Calu3 (cell line): ENCODE measurements at regions not wholly inside any gene's neighbourhood (a gene's known extent, or its start where the extent isn't known, plus 50 kb on each side); places are given as distances from the start of the nearest gene placed in this dataset.

Source experiments
- BruUV-seq: library from RNA; stranded (reverse); fragments of 400-500 nt; replicated peaks from 2 replicates; lab custom pipeline; 2021; lab: Mats Ljungman, UMichigan
- CTCF ChIA-PET: fragments of 300-600 bp; sonication (Branson Sonifier 250); formaldehyde crosslinking; loops from one replicate; lab custom pipeline; 2022; ENCODE audit warnings: antibody characterized with exemption; lab: Charles Lee
- DNase-seq: peaks from one replicate; pipeline ENCODE4 v3.0.0; 2022
- H3K27ac Mint-ChIP-seq: one replicate; pipeline ENCODE4 v1.8.0; 2022; ENCODE audit warnings: mixed read lengths; ENCODE audit not compliant: unreplicated experiment
- H3K27me3 Mint-ChIP-seq: one replicate; pipeline ENCODE4 v1.8.0; 2022; ENCODE audit warnings: mixed read lengths; ENCODE audit not compliant: unreplicated experiment
- H3K36me3 Mint-ChIP-seq: one replicate; pipeline ENCODE4 v1.8.0; 2022; ENCODE audit warnings: mild to moderate bottlenecking, moderate library complexity, mixed read lengths; ENCODE audit not compliant: insufficient read depth, unreplicated experiment
- H3K4me1 Mint-ChIP-seq: one replicate; pipeline ENCODE4 v1.8.0; 2022; ENCODE audit warnings: mild to moderate bottlenecking, low read depth, mixed read lengths; ENCODE audit not compliant: unreplicated experiment
- H3K4me3 Mint-ChIP-seq: one replicate; pipeline ENCODE4 v1.8.0; 2022; ENCODE audit warnings: mild to moderate bottlenecking, low read depth, moderate library complexity, mixed read lengths; ENCODE audit not compliant: unreplicated experiment
- H3K9me3 Mint-ChIP-seq: one replicate; pipeline ENCODE4 v1.8.0; 2022; ENCODE audit warnings: low read depth, mixed read lengths; ENCODE audit not compliant: unreplicated experiment
- CTCF ChIP-seq: fragments of 200-600 bp; IDR thresholded peaks from one replicate; pipeline ENCODE4 v1.8.0; 2022; ENCODE audit warnings: antibody characterized with exemption; ENCODE audit not compliant: unreplicated experiment
- intact Hi-C: fragments of 100-400 bp; cut with micrococcal nuclease; formaldehyde crosslinking; loops from one replicate; pipeline ENCODE4 v1.10.0; 2022; ENCODE audit not compliant: unreplicated experiment

GRCh38 chr7:25774675-25775074 is 377.3 kb upstream of the NFE2L3 start:
- CTCF ChIA-PET: no interaction called here
- no peak for DNase-seq
- Mint-ChIP-seq H3K9me3 (no peaks in the 10 kb centered on the region), H3K4me1 (no peaks in the 10 kb centered on the region), H3K27me3 (peaks cover 67% of the 10 kb centered on the region), H3K4me3 (no peak overlapping the region), H3K27ac (no peak overlapping the region), H3K36me3 (no peaks in the 10 kb centered on the region)
- TF ChIP-seq CTCF: no peak
- intact Hi-C loops: no loop called here
- no TSS peak for BruUV-seq

GRCh38 chr7:25775570-25775969 is 376.4 kb upstream of the NFE2L3 start:
- no peaks in the 10 kb centered on the region for H3K36me3 Mint-ChIP-seq
- no TSS peak for BruUV-seq
- peaks cover 69% of the 10 kb centered on the region for H3K27me3 Mint-ChIP-seq
- CTCF ChIA-PET: no interaction called here
- intact Hi-C loops: no loop called here
- DNase-seq: no peak
- no peaks in the 10 kb centered on the region for H3K9me3 Mint-ChIP-seq
- no peaks in the 10 kb centered on the region for H3K4me1 Mint-ChIP-seq
- no peak overlapping the region for H3K4me3 Mint-ChIP-seq
- no peak for TF ChIP-seq CTCF
- no peak overlapping the region for H3K27ac Mint-ChIP-seq

GRCh38 chr7:25775999-25776743 is 375.8 kb upstream of the NFE2L3 start:
- BruUV-seq: no TSS peak
- CTCF ChIA-PET: no interaction called here
- peaks cover 75% of the 10 kb centered on the region for H3K27me3 Mint-ChIP-seq
- H3K4me1 Mint-ChIP-seq: no peaks in the 10 kb centered on the region
- no peak for TF ChIP-seq CTCF
- no peaks in the 10 kb centered on the region for H3K36me3 Mint-ChIP-seq
- no peak overlapping the region for H3K27ac Mint-ChIP-seq
- no peak overlapping the region for H3K4me3 Mint-ChIP-seq
- no peaks in the 10 kb centered on the region for H3K9me3 Mint-ChIP-seq
- intact Hi-C loops: no loop called here
- no peak for DNase-seq

- no TSS peak for BruUV-seq
- intact Hi-C loops: no loop called here
- no peaks in the 10 kb centered on the region for H3K4me1 Mint-ChIP-seq
- CTCF ChIA-PET: no interaction called here
- no peak overlapping the region for H3K27ac Mint-ChIP-seq
- no peaks in the 10 kb centered on the region for H3K36me3 Mint-ChIP-seq
- no peaks in the 10 kb centered on the region for H3K9me3 Mint-ChIP-seq
- no peak overlapping the region for H3K4me3 Mint-ChIP-seq
- DNase-seq: no peak
- H3K27me3 Mint-ChIP-seq: peaks cover 80% of the 10 kb centered on the region
- TF ChIP-seq CTCF: no peak
Measured at GRCh38 chr7:25776744-25777123, 375.3 kb upstream of the NFE2L3 start.
